ENCODE measurements at regions not wholly inside any gene's neighbourhood (a gene's known extent, or its start where the extent isn't known, plus 50 kb on each side); places are given as distances from the start of the nearest gene placed in this dataset.

DNA sequence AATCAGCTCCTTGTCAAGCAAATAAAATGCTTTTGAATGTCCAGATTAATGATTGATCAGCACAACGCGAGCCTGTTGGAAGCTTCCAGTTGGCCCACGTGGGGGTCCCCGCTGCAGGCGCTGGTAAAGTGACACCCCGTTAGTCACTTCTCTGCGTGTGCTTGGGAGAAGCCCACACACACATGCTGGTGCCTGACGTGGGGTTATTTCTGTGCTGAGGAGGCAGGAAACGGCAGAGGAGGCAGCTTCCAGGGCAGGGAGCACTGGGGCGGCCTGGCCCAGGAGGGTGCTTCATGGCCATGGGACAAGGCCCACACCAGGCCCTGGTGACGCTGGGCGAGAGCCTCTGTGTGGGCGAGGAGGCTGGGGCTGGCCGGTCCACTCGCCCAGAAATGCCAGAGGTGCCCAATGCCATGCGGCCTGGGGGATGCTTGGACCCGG lies 101.5 kb downstream of the KIF26A start:
- no peak for DNase-seq (ENCODE audit: low read depth)
- H3K4me3 ChIP-seq (ENCODE audit: low read depth, low read length), result no peak overlapping the region

DNA sequence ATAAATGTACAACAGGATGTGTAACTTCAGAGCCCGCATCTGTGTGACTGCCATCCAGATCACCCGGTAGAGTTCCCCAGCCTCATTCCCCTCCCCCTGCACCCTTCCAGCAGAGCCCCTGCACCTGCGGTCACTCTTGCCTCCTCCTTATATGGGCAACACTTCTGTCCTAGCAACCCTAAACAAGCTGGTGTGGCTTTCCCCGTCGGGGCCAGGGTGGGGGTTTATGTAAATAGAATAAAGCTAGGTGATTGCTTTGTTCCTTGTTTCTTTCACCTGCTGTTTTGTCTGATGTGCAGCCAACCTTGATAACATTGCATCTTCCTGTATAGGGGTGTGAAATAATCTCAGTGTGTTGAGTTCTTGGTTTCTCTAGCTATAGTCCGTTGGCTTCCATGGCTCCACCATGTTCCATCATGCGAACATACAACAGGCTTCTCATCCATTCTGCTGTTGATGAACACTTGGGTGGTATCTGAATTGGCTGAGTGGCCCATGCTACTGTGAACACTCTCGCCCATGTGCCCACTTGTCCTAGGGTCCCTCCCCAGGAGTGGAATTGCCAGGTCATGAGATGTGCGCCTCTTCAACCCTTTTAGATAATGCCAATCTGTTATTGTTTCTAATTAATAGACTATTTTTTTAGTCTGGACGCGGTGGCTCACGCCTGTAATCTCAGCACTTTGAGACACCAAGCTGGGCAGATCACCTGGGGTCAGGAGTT lies 102.2 kb downstream of the KIF26A start:
- DNase-seq (ENCODE audit: low read depth), result no peak
- TF ChIP-seq, protein P1, sequence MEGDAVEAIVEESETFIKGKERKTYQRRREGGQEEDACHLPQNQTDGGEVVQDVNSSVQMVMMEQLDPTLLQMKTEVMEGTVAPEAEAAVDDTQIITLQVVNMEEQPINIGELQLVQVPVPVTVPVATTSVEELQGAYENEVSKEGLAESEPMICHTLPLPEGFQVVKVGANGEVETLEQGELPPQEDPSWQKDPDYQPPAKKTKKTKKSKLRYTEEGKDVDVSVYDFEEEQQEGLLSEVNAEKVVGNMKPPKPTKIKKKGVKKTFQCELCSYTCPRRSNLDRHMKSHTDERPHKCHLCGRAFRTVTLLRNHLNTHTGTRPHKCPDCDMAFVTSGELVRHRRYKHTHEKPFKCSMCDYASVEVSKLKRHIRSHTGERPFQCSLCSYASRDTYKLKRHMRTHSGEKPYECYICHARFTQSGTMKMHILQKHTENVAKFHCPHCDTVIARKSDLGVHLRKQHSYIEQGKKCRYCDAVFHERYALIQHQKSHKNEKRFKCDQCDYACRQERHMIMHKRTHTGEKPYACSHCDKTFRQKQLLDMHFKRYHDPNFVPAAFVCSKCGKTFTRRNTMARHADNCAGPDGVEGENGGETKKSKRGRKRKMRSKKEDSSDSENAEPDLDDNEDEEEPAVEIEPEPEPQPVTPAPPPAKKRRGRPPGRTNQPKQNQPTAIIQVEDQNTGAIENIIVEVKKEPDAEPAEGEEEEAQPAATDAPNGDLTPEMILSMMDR (IDR thresholded peaks at IDR 0.05; ENCODE audit: low read depth, low read length, missing control alignments), result no peak
- no peak overlapping the region for H3K4me3 ChIP-seq (ENCODE audit: low read depth, low read length)

More for the DNA sequence above, 101.5 kb downstream of the KIF26A start:
- TF ChIP-seq, protein P1 (IDR thresholded peaks at IDR 0.05; ENCODE audit: low read depth, low read length, missing control alignments), result no peak

DNA sequence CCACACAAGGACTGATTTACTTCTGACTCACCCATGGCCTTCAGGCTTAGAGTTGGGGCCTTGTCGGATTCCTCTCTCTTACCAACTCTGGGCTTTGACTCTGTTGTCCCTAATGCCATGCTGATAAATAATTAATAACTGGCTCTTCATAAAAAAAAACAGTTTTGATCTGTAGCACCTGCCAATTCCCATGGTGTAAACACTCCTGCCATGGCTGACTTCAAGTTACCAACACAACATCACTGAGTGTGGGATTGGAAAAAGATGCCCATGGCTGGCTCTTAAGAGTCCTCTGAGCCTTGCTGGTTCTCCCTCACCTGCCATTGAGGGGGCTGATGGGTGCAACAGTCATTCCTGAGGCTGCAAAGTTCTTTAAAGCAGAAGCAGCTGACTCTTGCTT lies 104.8 kb downstream of the KIF26A start:
- DNase-seq (ENCODE audit: low read depth), result no peak
- no peak overlapping the region for H3K4me3 ChIP-seq (ENCODE audit: low read depth, low read length)
- TF ChIP-seq, protein P1 (IDR thresholded peaks at IDR 0.05; ENCODE audit: low read depth, low read length, missing control alignments), result no peak

DNA sequence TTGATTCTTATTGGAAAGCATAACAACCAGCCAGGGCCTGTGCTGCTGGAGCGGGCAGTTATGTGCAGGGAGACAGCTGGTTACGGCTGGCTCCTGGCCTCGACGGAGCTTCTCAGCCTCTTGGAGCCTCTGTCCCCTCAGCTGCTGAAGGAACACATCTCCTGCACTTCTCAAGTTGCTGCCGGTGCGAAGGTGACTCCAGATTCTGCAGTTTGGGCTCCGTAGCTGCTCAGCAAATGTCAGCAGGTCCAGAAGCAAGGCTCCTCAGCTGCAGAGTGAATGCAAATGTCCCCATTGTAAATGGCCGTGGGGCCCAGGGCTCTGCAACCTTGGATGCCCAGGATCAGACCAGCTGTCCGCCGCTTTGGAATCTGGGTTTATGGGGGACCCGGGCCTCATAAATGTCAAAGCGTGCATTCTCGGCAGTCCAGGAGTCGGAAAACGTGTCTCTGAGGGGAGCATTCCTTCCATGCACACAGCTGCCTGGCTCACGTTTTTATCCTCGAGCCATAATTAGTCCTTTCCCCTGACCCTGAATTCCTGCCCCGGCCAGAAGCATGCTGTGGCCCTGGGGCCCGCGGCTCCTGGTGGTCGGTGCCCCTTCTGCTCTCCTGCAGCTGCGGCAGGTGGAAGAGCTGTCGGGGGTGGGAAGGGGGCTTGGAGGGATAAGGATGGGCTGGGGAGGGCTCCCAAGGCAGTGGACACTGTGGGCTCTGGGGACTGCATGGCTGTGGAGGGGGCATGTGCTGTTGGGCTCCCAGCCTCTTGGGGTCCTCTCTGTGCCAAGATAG lies 106.0 kb downstream of the KIF26A start:
- H3K4me3 ChIP-seq (ENCODE audit: low read depth, low read length), result no peak overlapping the region
- DNase-seq (ENCODE audit: low read depth), result no peak
- TF ChIP-seq, protein P1 (IDR thresholded peaks at IDR 0.05; ENCODE audit: low read depth, low read length, missing control alignments), result no peak

DNA sequence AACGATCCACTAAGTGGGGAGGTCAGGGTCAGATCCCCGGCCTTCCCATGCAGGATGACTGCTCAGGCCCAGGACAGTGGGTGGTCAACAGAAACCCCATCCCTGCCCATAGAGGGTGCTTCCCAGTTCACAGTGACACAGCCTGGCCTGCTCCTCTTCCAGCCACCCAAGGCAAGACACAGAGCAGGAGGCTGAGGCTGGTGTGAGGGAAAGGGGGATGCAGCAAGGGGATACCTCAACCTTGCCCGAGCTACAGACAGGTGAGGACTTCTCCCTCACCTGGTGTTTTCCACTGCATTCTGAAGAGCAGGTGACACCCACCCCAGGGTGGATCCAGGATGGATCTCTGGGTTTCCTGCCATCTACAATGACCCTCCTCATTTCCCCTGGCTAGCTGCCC lies 106.7 kb downstream of the KIF26A start:
- no peak for DNase-seq (ENCODE audit: low read depth)
- TF ChIP-seq, protein P1 (IDR thresholded peaks at IDR 0.05; ENCODE audit: low read depth, low read length, missing control alignments), result no peak
- no peak overlapping the region for H3K4me3 ChIP-seq (ENCODE audit: low read depth, low read length)

DNA sequence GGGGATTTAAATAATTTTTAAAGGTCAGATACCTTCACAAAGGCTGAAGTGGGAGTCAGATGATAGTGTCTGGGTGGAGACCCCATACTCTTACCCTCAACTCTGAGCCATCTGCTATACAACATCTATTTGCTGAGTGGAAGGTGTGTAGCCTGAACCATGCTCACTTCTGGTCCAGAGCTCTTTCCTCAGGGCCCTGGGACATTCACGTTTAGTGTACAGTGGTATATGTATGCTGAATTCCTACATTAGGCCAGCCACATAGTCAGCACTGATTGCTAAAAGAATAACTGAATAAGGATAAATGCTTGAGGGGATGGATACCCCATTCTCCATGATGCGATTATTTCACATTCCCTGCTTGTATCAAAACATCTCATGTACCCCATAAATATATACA lies 107.3 kb downstream of the KIF26A start:
- TF ChIP-seq, protein P1 (IDR thresholded peaks at IDR 0.05; ENCODE audit: low read depth, low read length, missing control alignments), result no peak
- DNase-seq (ENCODE audit: low read depth), result no peak
- no peak overlapping the region for H3K4me3 ChIP-seq (ENCODE audit: low read depth, low read length)

Data from GM12864 (cell line).